Breast epithelium (tissue), 3 donors: ENCODE measurements at regions not wholly inside any gene's neighbourhood (a gene's known extent, or its start where the extent isn't known, plus 50 kb on each side); places are given as distances from the start of the nearest gene placed in this dataset.

ENCODE experiments used
- POLR2A ChIP-seq: fragments of 450-650 bp; IDR thresholded peaks from one replicate; pipeline ENCODE4 v1.6.1; 2016; ENCODE audit warnings: antibody characterized with exemption, mild to moderate bottlenecking, moderate library complexity
- POLR2AphosphoS5 ChIP-seq, 3 donors: sonication (generic); formaldehyde crosslinking; IDR thresholded peaks; one replicate each; pipeline ENCODE4 v1.6.1; 2017; ENCODE audit warnings: antibody characterized with exemption in 3 of 3
- TF ChIP-seq, protein P1 (sequence below), 3 donors: fragments of 450-650 bp; IDR thresholded peaks; one replicate each; pipeline ENCODE4 v1.5.1; 2016 to 2017; ENCODE audit warnings: antibody characterized with exemption in 3 of 3, mild to moderate bottlenecking in 3 of 3, moderate library complexity in 3 of 3

GRCh38 chr17:72575542-72576233 is 454.9 kb downstream of the SOX9 start:
- TF ChIP-seq, protein P1, sequence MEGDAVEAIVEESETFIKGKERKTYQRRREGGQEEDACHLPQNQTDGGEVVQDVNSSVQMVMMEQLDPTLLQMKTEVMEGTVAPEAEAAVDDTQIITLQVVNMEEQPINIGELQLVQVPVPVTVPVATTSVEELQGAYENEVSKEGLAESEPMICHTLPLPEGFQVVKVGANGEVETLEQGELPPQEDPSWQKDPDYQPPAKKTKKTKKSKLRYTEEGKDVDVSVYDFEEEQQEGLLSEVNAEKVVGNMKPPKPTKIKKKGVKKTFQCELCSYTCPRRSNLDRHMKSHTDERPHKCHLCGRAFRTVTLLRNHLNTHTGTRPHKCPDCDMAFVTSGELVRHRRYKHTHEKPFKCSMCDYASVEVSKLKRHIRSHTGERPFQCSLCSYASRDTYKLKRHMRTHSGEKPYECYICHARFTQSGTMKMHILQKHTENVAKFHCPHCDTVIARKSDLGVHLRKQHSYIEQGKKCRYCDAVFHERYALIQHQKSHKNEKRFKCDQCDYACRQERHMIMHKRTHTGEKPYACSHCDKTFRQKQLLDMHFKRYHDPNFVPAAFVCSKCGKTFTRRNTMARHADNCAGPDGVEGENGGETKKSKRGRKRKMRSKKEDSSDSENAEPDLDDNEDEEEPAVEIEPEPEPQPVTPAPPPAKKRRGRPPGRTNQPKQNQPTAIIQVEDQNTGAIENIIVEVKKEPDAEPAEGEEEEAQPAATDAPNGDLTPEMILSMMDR (IDR thresholded peaks at IDR 0.05), result no peak
- TF ChIP-seq POLR2A (no peak), POLR2AphosphoS5 (IDR thresholded peaks at IDR 0.05) (no peak)
